DMS53 treated with DMSO at 0.1 percent for 48 hours (cell line): ENCODE measurements at regions not wholly inside any gene's neighbourhood (a gene's known extent, or its start where the extent isn't known, plus 50 kb on each side); places are given as distances from the start of the nearest gene placed in this dataset.
"Not testable (repeated sequence)": the region's sequence is repeated elsewhere in the genome, so short reads cannot be mapped to it uniquely, and the experiment has no call there.

ENCODE experiments used
- DNase-seq: peaks from one replicate; lab custom pipeline; 2025; ENCODE audit not compliant: unreplicated experiment; lab: John Stamatoyannopoulos, UW

DNA sequence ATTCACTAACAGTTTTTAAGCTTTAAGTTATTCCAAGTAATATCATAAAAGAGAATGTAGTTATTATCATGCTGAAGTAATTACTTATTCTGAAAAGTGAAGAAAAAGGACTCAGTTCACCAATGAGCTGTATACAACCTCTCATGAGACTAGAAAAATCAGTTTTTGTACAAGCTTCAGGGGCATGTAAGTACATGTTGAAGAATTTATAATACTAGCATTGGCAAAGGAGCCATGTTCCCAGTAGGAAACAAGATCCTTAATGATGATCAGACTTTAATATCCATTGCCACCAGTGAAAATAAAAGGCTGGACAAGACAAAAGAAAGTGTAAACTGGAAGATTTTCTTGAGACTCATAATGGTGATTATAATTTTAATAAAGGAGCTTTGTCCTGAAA is 532.8 kb downstream of the PLOD2 start:
- no peak for DNase-seq

DNA sequence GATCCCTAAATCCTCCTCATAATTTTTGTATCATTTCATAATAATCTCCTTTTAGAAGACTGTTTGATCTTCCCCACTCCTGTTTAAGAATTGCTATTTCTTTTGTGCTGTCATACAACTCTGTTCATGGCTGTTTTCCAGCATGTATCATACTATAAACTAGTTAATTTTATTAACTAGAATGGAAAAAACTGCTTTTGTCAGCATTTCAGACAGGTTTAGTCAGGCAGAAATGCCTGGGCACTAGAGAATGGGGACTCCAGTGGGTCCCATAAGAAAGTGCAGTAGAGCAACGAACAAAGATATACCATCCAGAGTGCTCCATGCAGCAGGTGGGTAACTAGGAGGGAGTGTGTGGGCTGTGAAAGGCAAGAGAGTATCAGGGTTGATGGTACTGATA is 523.9 kb downstream of the PLOD2 start:
- no peak for DNase-seq

DNA sequence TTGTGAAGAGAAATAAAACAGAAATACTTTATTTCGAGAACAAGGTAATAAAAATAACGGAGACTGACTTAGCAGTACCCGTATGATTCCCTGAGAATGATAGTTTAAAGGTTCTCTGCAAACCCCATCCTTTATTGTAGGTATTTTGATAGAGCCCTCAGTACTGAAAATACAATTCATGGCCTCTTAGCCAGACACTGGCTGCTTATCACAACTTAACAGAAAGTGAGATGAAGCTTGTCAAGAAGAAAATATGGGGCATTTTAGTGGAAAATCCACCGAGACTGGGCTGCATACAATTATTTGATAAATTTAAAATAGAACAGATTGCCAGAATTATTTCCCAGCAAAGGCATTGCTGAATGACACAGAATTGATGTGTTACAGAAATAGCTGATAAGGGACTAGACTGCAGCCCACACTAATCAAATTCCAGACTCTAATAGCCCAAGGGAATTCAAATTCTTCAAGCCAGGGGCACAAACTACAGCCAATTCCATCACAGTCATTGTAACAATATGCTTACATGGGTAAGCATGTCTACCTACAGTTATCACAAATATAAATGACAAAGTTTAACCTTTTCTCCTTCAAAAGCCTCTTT is 521.9 kb downstream of the PLOD2 start:
- no peak for DNase-seq

DNA sequence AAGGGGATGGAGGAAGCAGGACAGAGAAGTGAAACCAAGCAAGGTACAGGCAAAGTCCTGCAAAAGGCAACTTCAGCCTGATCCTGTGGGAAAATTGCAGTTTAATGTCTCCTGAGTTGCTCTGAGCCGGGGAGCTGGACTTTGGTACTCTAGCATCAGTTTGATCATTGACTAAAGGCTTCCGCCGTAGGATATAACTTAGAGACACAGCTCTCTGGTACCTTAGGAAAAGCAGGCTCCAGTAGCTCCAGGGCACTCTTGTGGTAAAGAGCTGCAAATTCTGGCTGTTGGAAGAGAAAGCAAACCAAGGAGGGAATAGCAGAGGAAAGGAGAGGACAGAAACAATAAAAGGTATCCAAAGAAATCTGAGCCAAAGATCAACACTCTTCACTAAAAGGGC is 521.1 kb downstream of the PLOD2 start:
- no peak for DNase-seq

DNA sequence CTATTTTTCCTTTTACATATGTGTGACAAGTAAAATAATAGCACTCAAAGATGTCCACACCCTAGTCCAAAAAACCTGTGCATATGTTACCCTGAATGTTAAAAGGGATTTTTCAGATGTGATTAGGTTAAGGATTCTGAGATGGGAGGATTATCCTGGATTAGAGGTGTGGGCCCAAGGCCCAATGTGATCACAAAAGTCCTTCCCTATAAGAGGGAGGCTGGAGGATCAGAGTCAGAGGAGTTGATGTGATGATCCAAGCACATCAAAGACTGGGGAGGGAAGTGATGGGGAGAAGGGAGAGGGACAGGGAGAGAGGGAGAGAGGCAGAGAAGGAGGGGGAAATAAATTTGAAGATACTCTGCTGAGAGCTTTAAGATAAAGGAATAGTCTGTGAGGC is 512.6 kb downstream of the PLOD2 start:
- DNase-seq, result no peak

DNA sequence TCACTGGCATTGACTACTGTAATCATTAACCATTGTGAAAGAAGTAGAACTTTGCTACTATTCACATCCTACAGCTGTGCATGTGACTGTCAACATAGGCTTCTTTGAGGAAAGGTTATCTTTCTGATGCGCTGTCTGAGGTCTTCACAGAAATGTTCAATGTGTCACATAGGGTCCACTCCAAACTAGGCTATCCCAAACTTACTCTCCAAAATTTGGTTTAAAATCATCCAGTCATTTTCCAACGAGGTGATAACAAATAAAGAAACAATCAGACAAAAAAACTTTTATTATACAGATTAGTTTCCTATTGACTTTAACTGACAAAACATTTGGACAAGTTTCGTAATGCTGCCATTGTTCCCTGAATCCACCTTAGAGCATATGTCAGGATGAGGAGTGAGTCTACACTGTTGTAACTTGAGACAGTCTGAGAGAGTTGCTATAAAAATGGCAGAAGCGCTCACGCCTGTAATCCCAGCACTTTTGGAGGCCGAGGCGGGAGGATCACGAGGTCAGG is 511.6 kb downstream of the PLOD2 start:
- DNase-seq, result no peak

DNA sequence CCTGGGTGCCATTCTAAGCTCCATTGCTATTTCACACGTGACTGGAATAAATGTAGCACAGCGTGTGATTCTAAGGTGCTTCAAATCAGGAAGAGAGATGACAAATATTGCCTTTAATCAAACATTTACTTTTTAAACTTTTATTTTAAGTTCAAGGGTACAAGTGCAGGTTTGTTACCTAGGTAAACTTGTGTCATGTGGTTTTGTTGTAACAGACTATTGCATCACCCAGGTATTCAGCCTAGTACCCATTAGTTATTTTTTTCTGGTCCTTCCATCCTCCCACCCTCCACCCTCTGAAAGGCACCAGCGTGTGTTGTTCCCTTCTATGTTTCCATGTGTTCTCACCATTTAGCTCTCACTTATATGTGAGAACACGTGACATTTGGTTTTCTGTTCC is 510.8 kb downstream of the PLOD2 start:
- DNase-seq, result no peak

DNA sequence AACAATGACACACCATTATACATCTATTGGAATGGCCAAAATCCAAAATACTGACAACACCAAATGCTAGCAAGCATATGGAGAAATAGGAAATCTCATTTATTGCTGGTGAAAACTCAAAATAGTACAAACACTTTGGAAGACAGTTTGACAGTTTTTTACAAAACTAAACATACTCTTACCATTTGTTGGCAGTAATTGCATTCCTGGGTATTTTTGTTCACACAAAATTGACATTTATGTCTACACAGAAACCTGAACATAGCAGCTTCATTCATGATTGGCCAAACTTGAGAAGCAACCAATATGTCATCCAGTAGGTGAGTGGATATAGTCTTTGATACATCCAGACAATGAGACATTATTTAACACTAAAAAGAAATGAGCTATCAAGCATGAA is 489.9 kb downstream of the PLOD2 start:
- no peak for DNase-seq

DNA sequence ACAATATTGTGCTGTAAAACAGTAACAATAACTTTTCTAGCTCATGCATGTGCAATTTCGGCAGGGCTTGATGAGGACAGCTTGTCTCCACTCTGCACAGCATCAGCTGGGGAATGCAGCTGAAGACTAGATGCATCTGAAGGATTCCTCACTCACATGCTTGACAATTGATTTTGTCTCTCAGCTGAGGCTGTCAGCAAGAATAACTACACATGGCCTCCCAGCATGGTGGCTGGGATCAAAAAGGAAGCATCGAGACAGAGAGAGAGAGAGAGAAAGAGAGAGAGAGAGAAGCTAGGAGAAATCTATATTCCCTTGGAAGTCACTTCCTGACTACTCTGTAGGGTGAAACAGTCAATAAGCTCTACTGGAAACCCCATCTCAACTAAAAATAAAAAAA is 487.1 kb downstream of the PLOD2 start:
- no peak for DNase-seq

DNA sequence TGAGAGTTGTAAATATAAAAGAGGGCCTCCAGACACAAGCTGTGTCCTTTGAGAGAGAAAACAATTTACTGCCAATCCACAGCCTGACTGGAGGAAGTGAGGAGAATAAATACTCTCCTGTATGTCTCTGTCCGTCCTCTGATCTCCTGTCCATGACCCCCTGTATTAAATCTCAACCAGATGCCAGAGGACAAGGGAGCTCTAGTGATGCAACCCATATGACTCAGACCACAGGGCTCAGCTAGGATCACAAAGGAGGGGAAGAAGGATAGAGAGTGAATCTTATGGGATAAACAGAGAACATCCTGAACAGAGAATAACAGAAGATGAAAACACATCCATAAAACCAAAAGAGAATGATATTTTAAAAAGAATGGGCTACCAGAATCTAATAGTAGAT is 482.6 kb downstream of the PLOD2 start:
- DNase-seq, result no peak

DNA sequence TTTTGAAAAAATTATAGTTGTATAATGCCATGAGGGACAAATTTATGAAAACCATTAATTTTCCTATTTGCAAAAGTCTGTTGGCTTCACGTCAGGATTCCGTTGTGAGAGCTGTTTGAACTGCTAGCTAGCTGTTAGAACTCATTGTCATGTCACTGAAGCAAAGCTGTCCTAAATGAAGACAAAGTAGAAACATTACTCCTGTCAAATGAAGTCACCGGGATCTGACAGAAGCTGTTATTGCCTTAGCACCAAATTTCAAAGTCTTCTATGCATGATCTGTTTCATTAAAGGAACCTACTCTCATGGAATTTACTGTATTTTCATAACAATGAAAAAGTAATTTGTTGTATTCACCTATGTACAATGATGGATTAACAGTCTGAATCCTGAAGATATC is 479.8 kb downstream of the PLOD2 start:
- no peak for DNase-seq

DNA sequence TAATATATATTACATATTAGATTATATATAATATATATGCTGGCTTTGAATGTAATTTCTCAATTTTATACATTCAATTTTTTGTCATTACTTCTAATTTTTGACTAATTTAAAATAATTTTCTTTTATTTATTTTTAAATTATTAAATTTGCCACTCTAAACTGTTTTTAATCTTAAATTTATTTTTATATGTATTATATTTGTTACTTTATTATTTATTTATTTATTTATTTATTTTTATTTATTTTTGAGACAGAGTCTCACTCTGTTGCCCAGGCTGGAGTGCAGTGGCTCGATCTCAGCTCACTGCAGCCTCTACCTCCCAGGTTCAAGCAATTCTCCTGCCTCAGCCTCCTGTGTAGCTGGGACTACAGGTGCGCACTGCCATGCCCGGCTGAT is 473.0 kb downstream of the PLOD2 start:
- not testable (repeated sequence) for DNase-seq

DNA sequence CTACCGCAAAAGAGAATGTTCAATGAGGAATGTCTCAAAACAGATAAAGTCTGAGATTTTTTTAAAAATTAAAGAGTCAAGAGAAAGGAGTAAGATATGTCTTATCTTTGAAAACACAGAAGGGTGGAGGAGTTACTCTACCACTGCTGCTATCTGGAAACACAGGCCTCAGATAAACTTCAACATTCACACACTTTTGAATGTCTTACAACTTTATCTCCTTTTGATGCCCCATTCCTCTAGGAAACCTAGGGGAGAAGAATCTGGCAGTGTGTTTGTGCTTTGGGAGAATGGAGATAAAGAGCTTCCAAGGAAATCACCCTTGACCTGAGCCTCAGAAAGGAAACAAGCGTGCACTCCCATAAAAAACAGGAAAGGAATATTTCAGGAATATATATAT is 468.2 kb downstream of the PLOD2 start:
- DNase-seq, result no peak

DNA sequence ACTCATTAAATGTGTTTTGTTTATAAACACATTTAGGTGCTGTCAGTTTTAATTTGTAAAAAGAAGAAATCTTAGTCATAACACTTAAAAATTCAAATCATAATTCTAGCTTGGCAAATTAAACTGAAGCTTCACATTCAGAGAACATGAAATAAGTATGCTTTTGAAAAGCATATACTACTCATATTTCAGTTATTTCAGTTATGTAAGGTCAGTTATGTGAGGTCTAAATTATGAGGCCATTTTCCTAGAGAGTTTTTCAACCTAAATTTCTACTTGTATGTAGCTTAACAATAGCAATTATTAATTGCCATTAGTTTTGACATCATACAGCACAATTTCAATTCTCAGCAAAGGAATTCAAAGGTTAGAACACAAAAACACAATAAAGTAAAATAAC is 465.0 kb downstream of the PLOD2 start:
- no peak for DNase-seq

DNA sequence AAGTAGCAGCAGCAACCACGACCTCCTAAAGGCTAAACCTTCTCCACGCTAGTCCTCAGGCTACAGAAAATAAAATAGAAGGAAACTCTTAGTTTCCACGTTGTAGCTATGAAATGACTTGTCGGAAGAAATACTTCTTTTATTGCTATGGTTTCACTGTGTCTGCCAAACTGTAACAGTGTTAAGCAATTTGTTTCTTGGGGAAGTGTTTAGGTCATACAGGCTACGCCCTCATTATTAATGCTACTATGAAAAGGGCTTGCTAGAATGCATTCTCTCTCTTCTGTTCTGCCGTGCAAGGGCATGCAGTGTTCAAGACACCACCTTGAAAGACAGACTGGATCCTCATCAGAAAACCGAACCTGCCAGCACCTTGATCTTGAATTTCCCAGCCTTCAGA is 462.7 kb downstream of the PLOD2 start:
- DNase-seq, result no peak

DNA sequence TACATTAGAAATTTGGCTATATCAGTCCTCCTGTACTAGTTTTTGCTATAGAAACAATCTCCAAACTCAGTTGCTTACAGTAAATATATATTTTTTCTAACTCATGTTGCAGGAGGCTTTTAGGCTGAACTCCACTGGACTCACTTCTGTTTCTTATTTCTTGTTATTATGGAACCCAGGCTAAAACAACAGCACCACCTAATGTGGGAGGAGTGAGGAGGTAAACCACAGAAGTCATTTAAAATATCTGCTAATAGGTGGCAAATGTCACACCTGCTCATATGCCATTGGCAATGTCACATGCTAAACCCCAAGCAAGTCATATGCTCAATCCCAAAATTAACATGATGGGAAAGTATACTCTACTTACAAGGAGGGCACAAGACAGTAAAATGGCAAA is 462.2 kb downstream of the PLOD2 start:
- DNase-seq, result no peak

DNA sequence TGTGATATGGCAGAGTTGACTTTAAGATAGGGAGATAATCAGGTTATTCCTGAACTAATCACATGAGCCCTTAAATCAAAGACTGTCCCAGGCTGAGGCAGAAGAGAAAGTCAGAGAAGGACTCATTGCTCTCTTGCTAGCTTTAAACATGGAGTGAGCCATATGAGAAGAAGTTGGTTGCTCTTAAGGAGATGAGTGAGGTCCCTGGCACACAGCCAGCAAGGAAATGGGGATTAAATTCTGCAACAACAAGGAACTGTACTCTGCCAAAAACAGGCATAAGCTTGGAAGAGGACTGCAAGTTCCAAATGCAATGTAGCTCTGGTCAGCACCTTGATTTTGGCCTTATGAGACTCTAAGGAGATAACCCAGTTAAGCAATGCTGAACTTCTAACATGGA is 457.0 kb downstream of the PLOD2 start:
- DNase-seq, result no peak

DNA sequence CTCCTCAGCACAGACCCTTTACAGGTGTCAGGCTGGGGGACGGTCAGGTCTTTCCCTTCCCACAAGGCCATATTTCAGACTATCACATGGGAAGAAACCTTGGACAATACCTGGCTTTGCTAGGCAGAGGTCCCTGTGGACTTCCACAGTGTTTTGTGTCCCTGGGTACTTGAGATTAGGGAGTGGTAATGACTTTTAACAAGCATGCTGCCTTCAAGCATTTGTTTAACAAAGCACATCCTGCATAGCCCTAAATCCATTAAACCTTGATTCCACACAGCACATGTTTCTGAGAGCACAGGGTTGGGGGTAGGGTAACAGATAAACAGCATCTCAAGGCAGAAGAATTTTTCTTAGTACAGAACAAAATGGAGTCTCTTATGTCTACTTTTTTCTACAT is 451.2 kb downstream of the PLOD2 start:
- DNase-seq, result not testable (repeated sequence)

DNA sequence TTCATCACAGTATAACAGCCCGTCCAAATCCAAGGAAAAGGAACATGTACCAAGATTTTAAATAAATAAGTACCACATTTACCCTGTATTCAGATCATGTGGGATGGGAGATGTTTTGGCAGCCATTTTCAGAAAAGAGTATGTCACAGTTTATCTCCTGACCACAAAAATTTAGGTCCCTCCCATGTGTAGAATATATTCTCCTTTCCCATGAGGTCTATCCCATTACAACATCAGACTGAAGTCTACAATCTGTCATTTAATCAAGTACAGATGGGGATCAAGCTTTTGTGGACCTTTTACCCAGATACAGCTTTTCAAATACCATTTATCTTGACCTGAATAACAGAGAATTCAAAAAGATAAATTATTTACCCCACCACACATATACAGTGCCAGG is 444.5 kb downstream of the PLOD2 start:
- no peak for DNase-seq

DNA sequence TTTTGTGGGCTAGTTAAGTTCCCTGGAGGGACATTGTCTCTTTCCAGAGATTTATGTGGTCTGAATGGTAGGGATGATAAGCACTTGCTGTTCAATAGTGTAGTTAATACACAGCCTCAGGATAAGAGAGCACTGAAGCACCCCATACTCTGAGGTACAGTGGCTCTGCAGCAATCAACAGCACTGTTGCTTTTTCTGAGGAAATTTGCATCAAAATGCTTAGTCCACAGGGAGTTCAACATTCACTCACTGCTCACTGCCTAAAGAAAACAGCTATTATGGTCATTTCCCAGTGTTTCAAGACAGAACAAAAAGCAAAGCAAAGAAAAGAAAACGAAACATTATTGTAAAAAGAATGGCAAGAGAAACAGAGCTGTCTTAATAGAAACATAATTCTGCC is 441.9 kb downstream of the PLOD2 start:
- no peak for DNase-seq

DNA sequence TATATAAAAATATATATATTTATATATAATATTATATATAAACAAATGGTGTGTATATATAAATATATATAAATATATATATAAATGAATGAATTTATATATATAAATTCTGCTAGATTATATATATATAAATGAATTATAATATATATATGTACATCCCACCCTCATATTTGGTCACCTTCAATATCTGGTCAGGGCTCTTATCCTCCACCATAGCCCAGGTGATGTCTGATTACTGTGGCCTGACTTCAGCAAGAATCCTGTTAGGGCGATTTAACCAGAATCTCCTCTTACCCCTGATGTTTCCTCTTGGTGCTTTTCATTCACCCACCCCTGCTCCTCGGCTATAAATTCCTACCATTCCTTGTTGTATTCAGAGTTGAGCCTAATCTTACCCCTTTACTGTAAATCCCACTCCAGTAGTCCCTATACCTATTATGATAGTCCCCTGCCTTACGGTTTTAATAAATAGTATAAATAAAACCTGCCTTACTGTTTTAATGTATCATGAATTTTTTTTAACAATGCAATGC is 439.6 kb downstream of the PLOD2 start:
- DNase-seq, result no peak

DNA sequence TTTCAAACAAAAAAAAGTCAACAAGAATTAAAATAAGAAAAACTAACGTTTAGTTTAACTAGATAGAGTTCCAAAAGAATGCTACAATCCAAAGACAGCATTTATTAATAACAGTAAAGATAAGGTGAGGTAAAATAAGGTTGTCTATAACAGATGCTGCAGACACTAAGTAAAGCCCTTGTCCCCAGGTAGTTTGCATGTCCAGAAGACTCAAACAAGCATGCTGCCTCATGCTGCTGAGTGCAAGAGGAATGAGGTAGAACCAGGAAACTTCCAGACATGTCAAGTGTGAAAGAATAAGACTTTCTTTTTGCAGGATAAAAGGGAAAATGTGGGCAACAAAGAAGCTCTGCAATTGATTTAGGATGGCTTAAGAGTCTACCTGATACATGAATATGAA is 439.2 kb downstream of the PLOD2 start:
- DNase-seq, result no peak

DNA sequence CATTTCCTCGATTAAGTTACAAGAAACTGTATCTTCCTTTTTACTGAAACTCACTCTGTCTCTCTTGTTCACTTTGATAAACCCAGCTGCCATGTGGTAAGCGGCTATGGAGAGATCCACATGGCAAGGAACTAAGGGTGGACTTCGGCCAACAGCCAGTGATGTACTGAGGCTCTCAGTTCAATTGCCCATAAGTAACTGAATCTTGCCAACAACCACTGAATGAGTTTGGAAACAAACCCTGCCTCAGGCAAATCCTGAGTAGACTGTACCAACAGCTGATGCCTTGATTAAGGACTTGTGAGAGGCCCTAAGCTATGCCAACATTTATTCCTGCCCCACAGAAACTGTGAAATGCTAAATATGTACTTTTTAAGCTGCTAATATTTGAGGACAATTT is 433.5 kb downstream of the PLOD2 start:
- no peak for DNase-seq
